NCI-H2196 treated with DMSO at 0.1 percent for 48 hours (cell line): ENCODE measurements at regions not wholly inside any gene's neighbourhood (a gene's known extent, or its start where the extent isn't known, plus 50 kb on each side); places are given as distances from the start of the nearest gene placed in this dataset.
"Not testable (repeated sequence)": the region's sequence is repeated elsewhere in the genome, so short reads cannot be mapped to it uniquely, and the experiment has no call there.

Experiments
- DNase-seq: peaks from one replicate; lab custom pipeline; 2025; ENCODE audit not compliant: unreplicated experiment; lab: John Stamatoyannopoulos, UW

GRCh38 chr16:86949116-86949515 is 368.1 kb downstream of the C16orf95 start:
- DNase-seq = no peak

GRCh38 chr16:86949630-86950029 is 367.6 kb downstream of the C16orf95 start:
- no peak for DNase-seq

GRCh38 chr16:86951041-86951822 is 366.0 kb downstream of the C16orf95 start:
- no peak for DNase-seq

GRCh38 chr16:86951831-86952598 is 365.2 kb downstream of the C16orf95 start:
- DNase-seq = no peak

- DNase-seq = no peak
Observed at GRCh38 chr16:86952769-86953168, 364.4 kb downstream of the C16orf95 start.

GRCh38 chr16:86953631-86954391 is 363.4 kb downstream of the C16orf95 start:
- DNase-seq = no peak

GRCh38 chr16:86955136-86955855 is 361.9 kb downstream of the C16orf95 start:
- DNase-seq = no peak

- DNase-seq = no peak
Observed at GRCh38 chr16:86956437-86956836, 360.8 kb downstream of the C16orf95 start.

- DNase-seq = not testable (repeated sequence)
Observed at GRCh38 chr16:86957662-86958198, 359.5 kb downstream of the C16orf95 start.

- no peak for DNase-seq
Observed at GRCh38 chr16:86958423-86958822, 358.8 kb downstream of the C16orf95 start.

- no peak for DNase-seq
Observed at GRCh38 chr16:86959091-86959651, 358.0 kb downstream of the C16orf95 start.

GRCh38 chr16:86959729-86960128 is 357.5 kb downstream of the C16orf95 start:
- DNase-seq = no peak

- no peak for DNase-seq
Observed at GRCh38 chr16:86960266-86960665, 356.9 kb downstream of the C16orf95 start.

- no peak for DNase-seq
Observed at GRCh38 chr16:86961171-86961601, 356.0 kb downstream of the C16orf95 start.

GRCh38 chr16:86962259-86962658 is 354.9 kb downstream of the C16orf95 start:
- DNase-seq = no peak

- no peak for DNase-seq
Observed at GRCh38 chr16:86962913-86963312, 354.3 kb downstream of the C16orf95 start.

GRCh38 chr16:86963600-86964575 is 353.3 kb downstream of the C16orf95 start:
- DNase-seq = no peak

GRCh38 chr16:86964796-86965241 is 352.4 kb downstream of the C16orf95 start:
- no peak for DNase-seq

GRCh38 chr16:86965331-86965730 is 351.9 kb downstream of the C16orf95 start:
- DNase-seq = no peak
